H1 (cell line): ENCODE measurements at regions not wholly inside any gene's neighbourhood (a gene's known extent, or its start where the extent isn't known, plus 50 kb on each side); places are given as distances from the start of the nearest gene placed in this dataset.

Source experiments
- CTCF ChIA-PET: fragments of 300-600 bp; sonication (Branson Sonifier 250); formaldehyde crosslinking; loops from one replicate; lab custom pipeline; 2021; ENCODE audit not compliant: partially characterized antibody; lab: Charles Lee
- POLR2A ChIA-PET: fragments of 300-600 bp; sonication (Branson Sonifier 250); formaldehyde crosslinking; loops from one replicate; lab custom pipeline; 2021; ENCODE audit warnings: inconsistent platforms; ENCODE audit not compliant: partially characterized antibody; lab: Charles Lee
- DNase-seq, 2 experiments: peaks; one replicate each; pipeline versions ENCODE4 v3.0.0 to v3.0.0-alpha.2; 2010 to 2022; ENCODE audit warnings: low spot score in 2 of 2, low read depth in 1 of 2, mixed read lengths in 1 of 2
- FAIRE-seq: peaks from 2 replicates; lab custom pipeline; 2011; peaks lifted over from hg19 to GRCh38; lab: Jason Lieb, UNC
- H2AFZ ChIP-seq: 2 replicates; pipeline ENCODE4 v1.8.1; 2012; ENCODE audit warnings: low read length, inconsistent platforms
- H2AK5ac ChIP-seq: 2 replicates; pipeline ENCODE4 v1.6.1; 2013; ENCODE audit warnings: low read depth, low read length
- H2BK120ac ChIP-seq: replicated peaks from 2 replicates; pipeline ENCODE3; 2013; ENCODE audit warnings: low read depth, low read length, inconsistent platforms
- H2BK12ac ChIP-seq: 2 replicates; pipeline ENCODE4 v1.6.1; 2013; ENCODE audit warnings: low read depth, low read length
- H2BK15ac ChIP-seq: 2 replicates; pipeline ENCODE4 v1.6.1; 2013; ENCODE audit warnings: low read length
- H2BK20ac ChIP-seq: 2 replicates; pipeline ENCODE4 v1.6.1; 2013; ENCODE audit warnings: low read length
- H2BK5ac ChIP-seq: 2 replicates; pipeline ENCODE4 v1.6.1; 2013; ENCODE audit warnings: low read depth, low read length
- H3K14ac ChIP-seq: 2 replicates; pipeline ENCODE4 v1.6.1; 2013; ENCODE audit warnings: inconsistent platforms; ENCODE audit not compliant: insufficient read length
- H3K18ac ChIP-seq: 2 replicates; pipeline ENCODE4 v1.6.1; 2013; ENCODE audit warnings: low read length; ENCODE audit errors: extremely low read depth
- H3K23ac ChIP-seq: 2 replicates; pipeline ENCODE4 v1.6.1; 2013; ENCODE audit warnings: inconsistent platforms; ENCODE audit not compliant: insufficient read length
- H3K23me2 ChIP-seq: 2 replicates; pipeline ENCODE4 v1.6.1; 2013; ENCODE audit warnings: low read depth, low read length
- H3K27ac ChIP-seq: 2 replicates; pipeline ENCODE4 v1.6.1; 2011; ENCODE audit warnings: low read depth, low read length, inconsistent platforms
- H3K27me3 ChIP-seq, 4 experiments: replicated peaks in 1 of 4; 1 replicate in 1 of 4; 2 replicates in 3 of 4; pipeline versions ENCODE4 v1.6.1 to v1.8.1; 2011 to 2013; ENCODE audit warnings: low read length in 3 of 4, mild to moderate bottlenecking in 3 of 4, inconsistent platforms in 2 of 4, mixed read lengths in 2 of 4, moderate library complexity in 1 of 4; ENCODE audit not compliant: control insufficient read depth in 3 of 4, insufficient read depth in 3 of 4; ENCODE audit errors: extremely low read depth in 1 of 4
- H3K36me3 ChIP-seq, 4 experiments: 2 replicates each; pipeline versions ENCODE4 v1.6.1 to v1.8.1; 2011 to 2013; ENCODE audit warnings: mild to moderate bottlenecking in 4 of 4, low read length in 3 of 4, moderate library complexity in 2 of 4, control low read depth in 1 of 4, inconsistent platforms in 1 of 4; ENCODE audit not compliant: insufficient read depth in 4 of 4, control insufficient read depth in 2 of 4
- H3K4ac ChIP-seq: replicated peaks from 2 replicates; pipeline ENCODE3; 2013; ENCODE audit warnings: low read length, low read depth, mixed read lengths, inconsistent platforms; ENCODE audit not compliant: insufficient read length
- H3K4me1 ChIP-seq, 4 experiments: replicated peaks in 1 of 4; 1 replicate in 1 of 4; 2 replicates in 3 of 4; pipeline versions ENCODE4 v1.6.1 to v1.8.1; 2011 to 2013; ENCODE audit warnings: low read length in 3 of 4, inconsistent platforms in 2 of 4, mixed read lengths in 1 of 4; ENCODE audit not compliant: insufficient read depth in 4 of 4, control insufficient read depth in 3 of 4
- H3K4me2 ChIP-seq, 2 experiments: 2 replicates each; pipeline versions ENCODE4 v1.6.1 to v1.8.1; 2011 to 2013; ENCODE audit warnings: low read depth in 2 of 2, low read length in 2 of 2, control low read depth in 1 of 2, inconsistent platforms in 1 of 2, mild to moderate bottlenecking in 1 of 2; ENCODE audit not compliant: insufficient read depth in 1 of 2
- H3K4me3 ChIP-seq, 4 experiments: fragments of 200-600, 300-600 bp in 1 of 4; sonication (generic), shearing (Covaris generic), sonication (Bioruptor Twin) in 1 of 4; 2 replicates each; pipeline versions ENCODE4 v1.5.1 to v1.8.1; 2011 to 2016; ENCODE audit warnings: low read length in 4 of 4, low read depth in 3 of 4, control low read depth in 2 of 4, inconsistent platforms in 2 of 4, mild to moderate bottlenecking in 2 of 4, mixed read lengths in 1 of 4, moderate library complexity in 1 of 4; ENCODE audit not compliant: insufficient read depth in 2 of 4; ENCODE audit errors: extremely low read depth in 1 of 4
- H3K56ac ChIP-seq: replicated peaks from 2 replicates; pipeline ENCODE3; 2013; ENCODE audit warnings: low read depth, mild to moderate bottlenecking, mixed read lengths, low read length, inconsistent platforms; ENCODE audit not compliant: insufficient read length
- H3K79me1 ChIP-seq: 2 replicates; pipeline ENCODE4 v1.6.1; 2013; ENCODE audit warnings: low read depth, low read length, control low read depth
- H3K79me2 ChIP-seq, 2 experiments: 2 replicates each; pipeline versions ENCODE4 v1.6.1 to v1.8.1; 2012 to 2013; ENCODE audit warnings: low read length in 2 of 2, mild to moderate bottlenecking in 2 of 2, inconsistent platforms in 1 of 2; ENCODE audit not compliant: insufficient read depth in 2 of 2, control insufficient read depth in 1 of 2
- H3K9ac ChIP-seq, 4 experiments: replicated peaks in 1 of 4; 1 replicate in 1 of 4; 2 replicates in 3 of 4; pipeline versions ENCODE4 v1.6.1 to v1.8.1; 2011 to 2013; ENCODE audit warnings: low read depth in 3 of 4, low read length in 3 of 4, control low read depth in 2 of 4, mild to moderate bottlenecking in 2 of 4, moderate library complexity in 2 of 4, inconsistent platforms in 1 of 4; ENCODE audit errors: extremely low read depth in 1 of 4
- H3K9me3 ChIP-seq, 2 experiments: 2 replicates each; pipeline versions ENCODE4 v1.6.1 to v1.8.1; 2012 to 2013; ENCODE audit warnings: mild to moderate bottlenecking in 2 of 2, moderate library complexity in 2 of 2, control low read depth in 1 of 2, inconsistent platforms in 1 of 2, low read depth in 1 of 2, low read length in 1 of 2, mixed read lengths in 1 of 2; ENCODE audit not compliant: insufficient read depth in 2 of 2
- H4K20me1 ChIP-seq, 2 experiments: replicated peaks in 1 of 2; 2 replicates each; pipeline versions ENCODE3 to v1.8.1; 2011 to 2013; ENCODE audit warnings: inconsistent platforms in 2 of 2, low read length in 2 of 2, mild to moderate bottlenecking in 1 of 2; ENCODE audit not compliant: insufficient read depth in 2 of 2, control insufficient read depth in 1 of 2
- H4K5ac ChIP-seq: 2 replicates; pipeline ENCODE4 v1.6.1; 2013; ENCODE audit warnings: low read length, low read depth, mixed read lengths, inconsistent platforms; ENCODE audit not compliant: insufficient read length
- H4K8ac ChIP-seq: 2 replicates; pipeline ENCODE4 v1.8.0; 2013; ENCODE audit warnings: mild to moderate bottlenecking, moderate library complexity, low read length, inconsistent platforms; ENCODE audit not compliant: insufficient read depth; ENCODE audit errors: extremely low read depth
- H4K91ac ChIP-seq: replicated peaks from 2 replicates; pipeline ENCODE3; 2013; ENCODE audit warnings: low read length, mixed read lengths, inconsistent platforms; ENCODE audit not compliant: insufficient read length
- ATF3 ChIP-seq: IDR thresholded peaks from 2 replicates; pipeline ENCODE4 v1.6.1; 2011; ENCODE audit warnings: low read depth, mild to moderate bottlenecking, low read length; ENCODE audit not compliant: insufficient read depth
- BACH1 ChIP-seq: IDR thresholded peaks from 2 replicates; pipeline ENCODE4 v1.6.1; 2012; ENCODE audit warnings: low read length, improper control_type of control experiment
- BRCA1 ChIP-seq: IDR thresholded peaks from 2 replicates; pipeline ENCODE4 v1.6.1; 2012; ENCODE audit warnings: low read depth, low read length, improper control_type of control experiment
- CTBP2 ChIP-seq: IDR thresholded peaks from 2 replicates; pipeline ENCODE4 v1.7.0; 2011; ENCODE audit warnings: borderline replicate concordance, mild to moderate bottlenecking, moderate library complexity, mixed read lengths, low read length; ENCODE audit not compliant: insufficient read depth, insufficient read length
- GTF2F1 ChIP-seq: IDR thresholded peaks from 2 replicates; pipeline ENCODE4 v1.6.1; 2012; ENCODE audit warnings: low read depth, low read length, improper control_type of control experiment, borderline replicate concordance
- HDAC6 ChIP-seq: IDR thresholded peaks from one replicate; pipeline ENCODE4 v1.7.1; 2012; ENCODE audit warnings: low read depth, mild to moderate bottlenecking, inconsistent platforms, low read length, moderate library complexity
- KDM4A ChIP-seq: IDR thresholded peaks from one replicate; pipeline ENCODE4 v1.7.1; 2012; ENCODE audit warnings: low read depth, mild to moderate bottlenecking, moderate library complexity, low read length, inconsistent platforms; ENCODE audit not compliant: severe bottlenecking
- KDM5A ChIP-seq: fragments of 200-600 bp; IDR thresholded peaks from 2 replicates; pipeline ENCODE4 v1.7.1; 2012; ENCODE audit warnings: mild to moderate bottlenecking, low read length, inconsistent platforms, mixed read lengths
- MAX ChIP-seq: IDR thresholded peaks from 2 replicates; pipeline ENCODE4 v1.6.1; 2012; ENCODE audit warnings: inconsistent platforms
- NANOG ChIP-seq: IDR thresholded peaks from 2 replicates; pipeline ENCODE4 v1.6.1; 2011; ENCODE audit warnings: low read length, low read depth, mild to moderate bottlenecking, inconsistent platforms; ENCODE audit not compliant: insufficient read depth, poor library complexity, severe bottlenecking
- POU5F1 ChIP-seq: IDR thresholded peaks from 2 replicates; pipeline ENCODE4 v1.6.1; 2011; ENCODE audit warnings: low read depth, mild to moderate bottlenecking, low read length, moderate library complexity
- SIN3A ChIP-seq, 2 experiments: IDR thresholded peaks in 1 of 2; conservative IDR thresholded peaks in 1 of 2; 2 replicates each; pipeline ENCODE4 v1.6.1; 2011 to 2012; ENCODE audit warnings: low read length in 2 of 2, improper control_type of control experiment in 1 of 2, low read depth in 1 of 2, mild to moderate bottlenecking in 1 of 2
- SIX5 ChIP-seq: IDR thresholded peaks from 2 replicates; pipeline ENCODE4 v1.6.1; 2011; ENCODE audit warnings: mild to moderate bottlenecking, low read depth, low read length
- TCF12 ChIP-seq: IDR thresholded peaks from 2 replicates; pipeline ENCODE4 v1.6.1; 2011; ENCODE audit warnings: low read depth, mild to moderate bottlenecking, low read length
- WGBS, 2 experiments: shearing (Covaris generic) in 1 of 2; methylation state at CpG; one replicate each; pipeline versions ENCODE4 v1.1.6 to v1.1.7; 2013 to 2015; ENCODE audit warnings: low lambda C conversion rate in 2 of 2, mixed read lengths in 2 of 2, inconsistent platforms in 1 of 2, low coverage in 1 of 2, missing lambda C conversion rate in 1 of 2; ENCODE audit not compliant: insufficient replicate concordance in 2 of 2, insufficient coverage in 1 of 2, insufficient read length in 1 of 2; ENCODE audit errors: extremely low coverage in 1 of 2, missing lambda C conversion rate in 1 of 2; 5-methylcytosine and 5-hydroxymethylcytosine counted together

- Histone ChIP-seq H3K4me1 (no peaks in the 10 kb centered on the region), H2BK5ac (no peak overlapping the region), H3K18ac (no peak overlapping the region), H4K5ac (no peak overlapping the region), H4K91ac (no peak overlapping the region)
- 100% methylated on average over 2 of the region's 2 CpGs; no CpG with 5 or more reads in 1 of the 2 experiments for WGBS, 2 experiments
- no peak for TF ChIP-seq CTBP2
- no peak for TF ChIP-seq KDM4A
- no peak for TF ChIP-seq KDM5A
- TF ChIP-seq TCF12: no peak
- TF ChIP-seq GTF2F1: no peak
- TF ChIP-seq HDAC6: no peak
- TF ChIP-seq ATF3: no peak
- no peak for TF ChIP-seq POU5F1
- TF ChIP-seq SIX5: no peak
- TF ChIP-seq BACH1: no peak
- TF ChIP-seq MAX: no peak
- TF ChIP-seq BRCA1: no peak
- TF ChIP-seq NANOG: no peak
- no peak for TF ChIP-seq SIN3A (conservative IDR thresholded peaks at IDR 0.05 in 1 of 2, IDR thresholded peaks at IDR 0.05 in 1 of 2; ENCODE audit: low read depth in 1 of 2, low read length in 2 of 2)
- TF ChIP-seq, all 59 proteins: peak for 0
- Histone ChIP-seq H3K4me3 (no peak overlapping the region), H3K79me1 (no peaks in the 10 kb centered on the region), H3K27ac (no peak overlapping the region), H4K20me1 (no peaks in the 10 kb centered on the region), H3K23me2 (no peaks in the 10 kb centered on the region), H3K9ac (no peak overlapping the region), H2BK20ac (no peak overlapping the region), H3K9me3 (no peaks in the 10 kb centered on the region), H2BK12ac (no peak overlapping the region), H3K4me2 (no peak overlapping the region), H4K8ac (no peak overlapping the region), H2BK120ac (no peak overlapping the region), H3K79me2 (no peaks in the 10 kb centered on the region), H2AK5ac (no peak overlapping the region), H2BK15ac (no peak overlapping the region), H3K27me3 (no peaks in the 10 kb centered on the region), H3K23ac (no peak overlapping the region), H3K4ac (no peak overlapping the region), H2AFZ (no peak overlapping the region), H3K36me3 (no peaks in the 10 kb centered on the region), H3K14ac (no peak overlapping the region), H3K56ac (no peak overlapping the region)
- POLR2A ChIA-PET: no interaction called here
- CTCF ChIA-PET: no interaction called here
- FAIRE-seq: no peak
- DNase-seq: no peak
Measured at GRCh38 chr2:22996911-22997310, 388.1 kb upstream of the KLHL29 start.
